HG03571 (cell line): ENCODE measurements at regions not wholly inside any gene's neighbourhood (a gene's known extent, or its start where the extent isn't known, plus 50 kb on each side); places are given as distances from the start of the nearest gene placed in this dataset.
A peak's percentile ranks its signal among the peaks of the same experiment; 100 is the strongest.
"Not testable (repeated sequence)": the region's sequence is repeated elsewhere in the genome, so short reads cannot be mapped to it uniquely, and the experiment has no call there.

Experiments
- ATAC-seq: cut with Tn5 transposase; IDR thresholded peaks from one replicate; pipeline ENCODE4 v1.9.1; 2021; ENCODE audit not compliant: unreplicated experiment

DNA sequence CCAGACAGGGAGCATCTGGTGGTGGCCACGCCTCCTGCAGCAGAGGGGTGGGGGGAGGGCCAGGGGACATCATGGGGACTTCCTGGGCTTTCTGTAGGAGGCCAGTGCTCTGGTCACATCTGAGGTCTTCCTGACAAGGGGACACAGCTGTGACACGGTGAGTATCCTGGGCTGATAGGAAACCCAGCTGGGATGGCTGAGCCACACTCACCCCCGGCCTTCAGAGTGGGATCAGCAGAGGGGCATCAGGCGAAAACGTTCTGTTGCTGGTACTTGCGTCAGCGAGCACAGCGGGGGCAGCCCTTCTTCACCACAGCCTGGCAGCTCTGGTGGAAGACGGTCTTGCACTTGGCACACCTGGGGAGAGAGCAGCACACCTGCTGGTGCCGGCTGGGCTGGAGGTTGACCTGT is 122.9 kb upstream of the SMURF2 start:
- no peak for ATAC-seq

DNA sequence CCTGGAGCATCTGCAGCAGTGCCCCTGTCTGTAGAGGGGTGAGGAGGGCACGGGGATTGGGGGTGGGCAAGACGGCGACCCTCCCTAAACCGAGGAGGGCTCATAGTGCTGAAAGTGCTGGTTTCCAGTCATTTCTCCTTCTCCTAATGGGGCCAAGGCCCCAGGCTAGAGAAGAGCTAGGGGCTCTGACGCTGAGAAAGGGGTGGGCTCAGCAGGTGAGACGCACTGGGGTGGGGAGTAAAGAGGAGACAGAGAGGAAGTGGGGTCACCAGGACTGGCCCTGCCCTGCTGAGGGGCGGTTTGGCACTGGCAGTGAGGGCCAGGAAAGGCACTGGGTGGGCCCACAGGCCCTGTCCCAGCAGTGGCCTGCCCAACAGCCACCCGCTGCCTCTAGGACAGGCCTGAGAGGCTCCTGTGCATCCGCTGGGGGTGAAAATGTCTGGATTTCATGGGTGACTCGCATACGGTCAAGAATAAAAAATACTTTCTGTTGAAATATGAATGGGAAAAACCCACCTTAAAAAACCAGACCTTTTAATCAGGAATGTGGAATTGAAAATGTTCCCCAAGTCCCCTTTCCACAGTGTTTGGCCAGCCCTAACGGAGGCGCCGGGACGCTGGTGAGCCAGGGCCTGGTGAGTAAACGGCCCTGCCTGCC is 122.4 kb upstream of the SMURF2 start:
- no peak for ATAC-seq

DNA sequence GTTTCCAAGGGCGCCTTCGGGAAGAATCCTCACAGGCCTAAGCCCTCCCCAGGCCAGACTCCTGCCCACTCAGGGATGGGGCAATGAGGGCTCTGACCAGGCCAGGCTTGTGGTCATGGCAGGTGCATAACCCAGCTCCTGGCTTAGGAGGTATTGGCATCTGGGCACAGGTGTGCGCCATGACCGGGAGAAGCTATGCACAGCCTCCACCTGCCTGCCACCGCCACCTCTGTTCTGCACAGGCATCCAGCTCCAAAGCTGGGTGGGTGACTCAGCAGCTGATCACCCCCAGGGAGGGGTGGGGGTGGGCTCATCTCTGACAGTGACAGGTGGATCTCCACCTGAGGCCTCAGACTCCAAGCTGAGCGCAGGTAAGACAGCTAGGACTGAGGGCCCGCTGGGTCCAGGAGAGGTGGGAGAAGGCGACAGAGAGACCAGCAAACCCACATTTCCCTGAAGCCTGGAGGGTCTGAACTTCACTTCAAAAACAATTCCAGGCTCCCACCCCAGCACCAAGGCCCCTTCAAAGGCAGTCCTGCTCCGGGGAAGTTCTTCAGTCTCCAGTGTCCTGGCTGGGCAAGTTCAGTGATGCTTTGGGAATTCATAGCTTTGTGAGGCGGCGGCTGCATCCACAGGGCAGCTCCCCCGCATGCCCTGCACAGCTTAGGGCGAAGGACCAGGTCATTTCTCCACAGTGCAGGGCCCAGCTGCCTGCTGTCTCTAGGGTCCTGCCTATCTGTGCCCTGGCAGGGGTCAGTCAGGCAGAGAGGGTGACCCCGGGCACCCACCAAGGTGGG is 121.6 kb upstream of the SMURF2 start:
- ATAC-seq = no peak

DNA sequence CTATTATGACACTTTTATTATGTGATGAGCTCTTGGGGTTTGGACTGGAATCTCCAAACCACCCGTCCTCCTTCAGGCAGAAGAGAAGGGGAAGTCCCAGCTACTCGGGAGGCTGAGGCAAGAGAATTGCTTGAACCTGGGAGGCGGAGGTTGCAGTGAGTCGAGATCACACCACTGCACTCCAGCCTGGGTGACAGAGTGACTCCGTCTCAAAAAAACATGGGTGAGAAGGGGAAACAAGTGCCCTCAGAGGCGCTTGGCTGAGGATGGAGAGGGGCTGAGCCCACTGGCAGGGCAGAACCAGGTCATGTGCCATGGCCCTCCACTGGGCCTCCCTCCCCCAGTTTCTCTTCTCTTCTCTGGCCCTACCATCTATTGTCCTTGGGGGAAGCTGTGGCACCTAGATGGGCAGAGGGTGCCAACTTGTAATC is 120.9 kb upstream of the SMURF2 start:
- ATAC-seq = no peak

- no peak for ATAC-seq
These were observed 119.9 kb upstream of the SMURF2 start for GRCh38 chr17:64781810-64782555.

GRCh38 chr17:64781014-64781756 is 119.1 kb upstream of the SMURF2 start:
- peak; percentile 44 for ATAC-seq

- ATAC-seq = no peak
These were observed 118.2 kb upstream of the SMURF2 start for GRCh38 chr17:64780096-64781013.

DNA sequence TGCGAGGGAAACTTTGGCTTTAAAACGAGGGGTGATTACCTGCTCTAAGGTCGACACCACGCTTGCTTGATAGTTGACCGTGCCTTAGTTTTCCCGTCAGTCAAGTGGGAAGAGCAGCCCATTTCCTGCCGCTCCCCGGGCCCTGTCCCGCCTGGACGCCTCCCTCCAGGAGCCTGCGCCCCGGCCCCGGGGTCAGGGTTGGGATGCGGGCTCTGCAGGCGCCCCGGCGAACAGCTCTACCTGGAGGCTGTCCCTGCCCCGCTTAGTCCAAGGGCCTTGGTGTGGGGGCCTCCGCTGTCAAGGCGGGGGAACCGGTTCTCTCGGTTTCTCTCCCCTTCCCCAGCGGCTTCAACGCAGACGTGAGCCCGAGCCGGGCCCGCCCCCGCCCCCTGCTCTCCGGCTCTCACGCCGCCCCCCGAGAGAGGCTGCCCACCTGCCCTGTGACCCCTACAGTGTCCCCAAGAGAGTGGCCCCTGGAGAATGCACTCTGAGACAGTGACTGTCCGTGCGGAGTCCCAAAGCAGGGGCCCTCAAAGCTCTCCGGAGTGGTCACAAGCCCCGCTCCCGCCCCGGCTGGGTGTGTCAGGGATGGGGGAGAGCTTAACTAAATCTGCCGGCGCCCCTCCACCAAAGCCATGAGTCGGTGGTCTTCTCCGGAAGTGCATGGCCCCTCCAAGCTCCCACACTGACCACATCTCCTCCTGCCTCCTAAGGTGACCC is 117.4 kb upstream of the SMURF2 start:
- ATAC-seq = no peak

DNA sequence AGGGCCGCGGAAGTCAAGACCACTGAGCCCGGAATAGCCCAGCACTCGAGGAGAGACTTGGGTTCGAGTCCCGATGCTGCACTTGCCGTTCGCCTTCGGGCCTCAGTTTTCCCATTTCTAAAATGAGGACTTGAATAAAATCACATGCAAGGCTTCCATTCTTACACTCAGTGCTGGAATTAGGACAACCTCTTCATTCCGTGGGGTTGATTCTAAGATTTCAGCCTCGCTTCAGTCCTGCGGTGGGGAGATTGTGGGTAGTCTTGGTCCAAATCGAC is 116.9 kb upstream of the SMURF2 start:
- ATAC-seq = not testable (repeated sequence)

DNA sequence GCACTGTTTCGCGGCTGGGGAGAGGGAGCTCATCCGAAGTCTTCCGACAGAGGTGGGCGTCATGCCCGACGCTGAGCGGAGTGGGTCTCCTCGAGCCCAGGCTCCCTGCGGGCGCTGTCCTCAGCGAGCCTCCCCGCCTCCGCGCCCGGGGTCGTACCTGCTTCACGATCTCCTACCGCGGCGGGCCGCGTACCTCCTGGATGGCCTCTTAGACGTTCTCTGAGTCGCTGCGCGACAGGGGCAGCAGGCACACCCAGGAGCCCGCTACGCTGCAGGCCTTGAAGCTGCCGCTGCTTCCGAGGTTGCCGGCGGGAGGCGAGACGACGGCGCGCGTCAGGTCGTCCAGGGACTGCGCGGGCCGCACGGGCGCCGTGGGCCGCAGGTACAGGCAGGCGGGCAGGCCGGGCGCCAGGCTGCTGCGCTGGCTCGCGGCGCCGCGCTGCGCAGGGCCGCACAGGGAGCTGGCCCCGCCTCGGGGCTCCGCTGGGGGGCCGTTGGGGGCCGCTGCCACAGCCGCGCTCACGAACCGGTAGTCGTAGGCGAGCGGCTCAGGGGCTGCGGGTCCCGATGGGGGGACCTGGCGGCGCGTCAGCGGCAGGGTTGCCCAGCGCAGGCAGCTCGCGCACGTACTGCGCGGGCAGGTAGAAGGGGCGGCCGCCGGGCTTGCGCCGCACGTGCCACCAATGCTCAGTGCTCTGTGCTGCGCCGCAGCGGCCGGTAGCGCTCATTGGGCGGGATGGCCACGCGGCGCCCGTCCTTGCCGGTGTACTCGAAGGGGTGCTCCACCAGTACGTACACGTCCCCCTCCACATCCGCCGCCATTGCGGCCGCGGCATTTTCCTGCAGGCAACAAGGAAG is 116.4 kb upstream of the SMURF2 start:
- no peak for ATAC-seq

- ATAC-seq = no peak
These were observed 115.5 kb upstream of the SMURF2 start for GRCh38 chr17:64777415-64778239.

DNA sequence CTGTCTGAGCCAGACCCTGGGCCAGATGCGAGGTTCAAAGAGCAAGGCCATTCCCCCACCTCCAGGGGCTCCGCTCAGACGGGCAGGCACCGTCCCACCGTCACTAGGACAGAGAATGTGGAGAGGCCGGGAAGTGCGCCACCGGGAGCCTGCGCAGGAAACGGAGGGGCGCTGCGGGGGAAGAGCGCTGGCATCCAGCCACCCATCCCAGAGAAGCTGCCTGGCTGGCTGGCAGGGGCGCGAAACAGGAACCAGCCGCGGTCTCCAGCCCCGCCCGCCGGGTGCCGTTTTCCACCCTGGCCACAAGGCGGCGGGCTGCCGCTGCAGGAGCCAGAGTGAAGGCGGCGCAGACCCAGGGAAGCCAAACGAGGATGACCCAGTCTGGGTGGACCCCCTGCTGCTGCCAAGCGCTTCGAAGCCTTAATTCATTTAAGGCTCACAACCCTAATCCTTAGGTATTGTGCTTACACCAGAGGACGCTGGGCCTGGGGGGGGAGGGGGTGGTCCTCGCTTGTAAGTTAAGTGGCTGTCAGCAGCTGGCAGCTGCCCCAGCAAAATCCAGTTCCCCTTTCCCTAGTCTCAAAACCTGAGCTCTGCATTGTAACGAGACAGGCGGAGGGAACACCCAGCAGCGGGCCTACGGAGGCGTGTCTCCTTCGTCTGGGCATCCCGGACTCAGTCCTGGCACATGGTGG is 114.8 kb upstream of the SMURF2 start:
- ATAC-seq = peak; percentile 57

- ATAC-seq = no peak
These were observed 113.8 kb upstream of the SMURF2 start for GRCh38 chr17:64775701-64776570.

DNA sequence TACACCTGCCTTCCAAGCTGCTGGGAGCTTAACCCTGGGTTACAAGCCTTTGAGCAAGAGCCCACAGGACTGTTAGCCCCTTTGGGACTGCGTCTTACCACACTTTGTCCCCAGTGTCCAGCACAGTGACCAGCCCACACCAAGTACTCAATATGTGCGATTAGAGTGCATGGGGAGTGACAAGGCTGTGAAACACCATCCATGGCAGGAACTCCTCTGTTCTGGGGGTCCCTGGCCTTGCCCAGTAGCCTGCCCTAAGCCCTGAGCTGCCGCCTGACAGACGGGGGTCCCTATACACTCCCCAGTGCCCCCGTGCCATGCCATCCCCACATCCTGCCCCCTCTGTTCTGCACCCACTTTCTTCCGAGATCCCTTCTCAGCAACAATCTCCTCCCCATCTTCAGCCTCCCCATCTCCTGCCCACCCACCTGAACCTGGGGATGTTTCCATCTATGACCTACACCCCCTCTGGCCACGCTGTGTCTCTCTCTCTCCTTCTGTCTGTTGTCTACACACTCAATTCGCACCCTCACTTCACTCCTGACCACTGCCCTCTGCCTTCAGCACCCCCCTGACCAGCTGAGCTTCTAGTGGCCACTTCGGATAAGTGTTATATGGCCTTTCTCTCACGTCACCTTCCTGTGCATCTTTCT is 112.9 kb upstream of the SMURF2 start:
- no peak for ATAC-seq

- ATAC-seq = no peak
These were observed 112.0 kb upstream of the SMURF2 start for GRCh38 chr17:64773836-64774761.
